ENCODE measurements at regions not wholly inside any gene's neighbourhood (a gene's known extent, or its start where the extent isn't known, plus 50 kb on each side); places are given as distances from the start of the nearest gene placed in this dataset.

DNA sequence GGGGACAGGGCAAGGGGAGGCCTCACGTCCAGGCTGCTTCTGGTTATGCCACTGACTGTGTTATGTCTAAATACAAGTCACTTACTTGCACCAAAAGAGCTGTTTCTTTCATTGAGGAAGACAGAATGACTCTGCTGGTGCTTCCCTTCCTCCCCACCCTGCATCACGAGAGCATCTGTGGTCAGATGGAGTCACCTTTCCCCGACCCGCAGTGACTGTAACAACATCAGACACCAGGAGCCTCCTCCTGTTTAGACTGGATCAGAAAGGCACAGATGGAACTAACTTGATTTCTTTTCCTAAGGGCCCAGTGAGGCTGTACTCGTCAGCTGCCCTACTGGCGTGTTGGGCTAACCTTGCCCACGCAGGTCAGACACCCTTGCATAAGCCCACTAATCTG is 90.3 kb upstream of the ZNF536 start:
- TF ChIP-seq, protein P1, sequence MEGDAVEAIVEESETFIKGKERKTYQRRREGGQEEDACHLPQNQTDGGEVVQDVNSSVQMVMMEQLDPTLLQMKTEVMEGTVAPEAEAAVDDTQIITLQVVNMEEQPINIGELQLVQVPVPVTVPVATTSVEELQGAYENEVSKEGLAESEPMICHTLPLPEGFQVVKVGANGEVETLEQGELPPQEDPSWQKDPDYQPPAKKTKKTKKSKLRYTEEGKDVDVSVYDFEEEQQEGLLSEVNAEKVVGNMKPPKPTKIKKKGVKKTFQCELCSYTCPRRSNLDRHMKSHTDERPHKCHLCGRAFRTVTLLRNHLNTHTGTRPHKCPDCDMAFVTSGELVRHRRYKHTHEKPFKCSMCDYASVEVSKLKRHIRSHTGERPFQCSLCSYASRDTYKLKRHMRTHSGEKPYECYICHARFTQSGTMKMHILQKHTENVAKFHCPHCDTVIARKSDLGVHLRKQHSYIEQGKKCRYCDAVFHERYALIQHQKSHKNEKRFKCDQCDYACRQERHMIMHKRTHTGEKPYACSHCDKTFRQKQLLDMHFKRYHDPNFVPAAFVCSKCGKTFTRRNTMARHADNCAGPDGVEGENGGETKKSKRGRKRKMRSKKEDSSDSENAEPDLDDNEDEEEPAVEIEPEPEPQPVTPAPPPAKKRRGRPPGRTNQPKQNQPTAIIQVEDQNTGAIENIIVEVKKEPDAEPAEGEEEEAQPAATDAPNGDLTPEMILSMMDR (IDR thresholded peaks at IDR 0.05) = no peak

DNA sequence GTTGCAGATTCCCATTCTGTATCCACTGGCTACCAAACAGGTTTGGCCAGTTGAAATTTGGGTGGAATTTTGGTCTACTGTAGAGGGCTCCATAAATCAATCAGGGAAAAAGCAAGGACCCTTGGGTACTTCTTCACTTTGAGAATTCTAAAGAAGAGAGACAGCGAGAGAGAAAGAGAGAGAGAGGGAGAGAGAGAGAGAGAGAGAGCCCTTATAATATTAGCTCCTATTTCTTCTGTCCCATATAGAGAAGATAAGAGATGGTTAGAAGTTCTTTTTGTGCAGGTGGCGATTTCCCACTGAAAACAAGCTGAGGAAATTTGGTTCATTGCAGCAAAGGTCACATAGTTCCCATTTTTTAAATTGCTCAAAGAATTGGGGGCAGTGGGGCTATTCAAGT is 88.6 kb upstream of the ZNF536 start:
- TF ChIP-seq, protein P1 (IDR thresholded peaks at IDR 0.05) = no peak

DNA sequence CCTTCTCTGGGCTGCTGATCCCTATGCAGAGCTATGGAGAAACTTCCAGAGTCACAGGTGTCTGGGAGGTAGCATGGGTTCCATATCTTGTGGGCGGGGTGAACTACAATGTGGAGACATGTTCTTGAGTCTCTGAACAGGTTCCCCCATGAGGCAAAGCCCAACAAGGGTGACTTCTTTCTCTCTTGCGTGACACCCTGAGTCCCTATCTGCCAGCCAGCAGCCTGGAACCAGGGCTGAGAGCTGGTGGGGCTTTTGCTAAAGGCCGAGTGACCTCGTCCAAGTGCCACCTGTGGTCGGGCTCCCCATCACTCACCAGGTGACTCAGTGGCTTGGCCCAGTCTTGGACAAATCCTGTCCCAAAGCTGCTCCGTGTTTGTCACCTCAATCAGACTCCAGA is 88.0 kb upstream of the ZNF536 start:
- TF ChIP-seq, protein P1 (IDR thresholded peaks at IDR 0.05) = no peak

DNA sequence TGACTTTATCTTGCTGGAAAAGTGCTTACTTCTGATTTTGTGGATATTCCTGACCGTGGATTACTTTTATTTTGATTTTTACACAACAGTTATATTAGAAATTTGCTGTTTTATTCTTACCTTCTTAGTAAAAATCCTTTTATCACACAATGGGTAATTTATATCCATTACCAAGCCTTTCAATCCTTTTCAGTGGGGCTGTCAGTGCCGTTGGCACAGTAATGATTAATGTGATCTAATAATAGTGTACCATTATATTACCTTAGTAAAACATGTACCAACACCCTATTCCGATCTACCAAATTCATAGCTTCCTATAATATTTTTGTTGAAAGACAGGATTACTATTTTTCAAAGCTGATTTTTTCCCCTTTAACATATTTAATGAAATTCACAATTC is 87.3 kb upstream of the ZNF536 start:
- TF ChIP-seq, protein P1 (IDR thresholded peaks at IDR 0.05) = no peak

DNA sequence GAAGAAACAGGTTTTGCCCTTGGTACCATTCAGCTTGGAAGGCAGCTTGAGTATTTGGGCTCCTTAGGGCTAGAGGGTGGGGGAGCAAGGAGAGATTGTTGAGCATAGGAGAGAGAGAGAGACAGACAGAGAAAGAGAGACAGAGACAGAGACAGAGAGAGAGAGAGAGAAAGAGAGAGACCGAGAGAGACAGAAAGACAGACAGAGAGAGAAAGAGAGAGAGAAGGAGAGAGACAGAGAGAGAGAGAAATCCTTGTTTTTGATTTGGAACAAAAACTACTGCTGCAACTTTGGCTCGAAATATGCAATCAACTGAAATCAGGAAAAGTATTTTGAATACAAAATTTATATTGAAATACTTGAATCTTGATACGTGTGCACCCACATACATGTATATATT is 85.8 kb upstream of the ZNF536 start:
- TF ChIP-seq, protein P1 (IDR thresholded peaks at IDR 0.05) = no peak

DNA sequence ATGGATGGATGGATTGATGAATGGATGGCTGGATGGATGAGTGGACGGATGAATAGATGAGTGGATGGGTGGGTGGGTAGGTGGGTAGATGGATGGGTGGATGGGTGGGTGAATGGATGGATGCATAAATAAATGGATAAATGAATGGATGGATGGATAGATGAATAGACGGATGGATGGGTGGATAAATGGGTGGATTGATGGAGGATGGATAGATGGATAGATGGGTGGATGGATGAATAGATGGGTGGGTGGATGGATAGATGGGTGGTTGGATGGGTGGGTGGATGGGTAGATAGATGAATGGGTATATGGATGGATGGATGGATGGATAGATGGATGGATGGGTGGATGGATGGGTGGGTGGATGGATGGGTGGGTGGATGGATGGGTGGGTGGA is 84.9 kb upstream of the ZNF536 start:
- TF ChIP-seq, protein P1 (IDR thresholded peaks at IDR 0.05) = no peak

DNA sequence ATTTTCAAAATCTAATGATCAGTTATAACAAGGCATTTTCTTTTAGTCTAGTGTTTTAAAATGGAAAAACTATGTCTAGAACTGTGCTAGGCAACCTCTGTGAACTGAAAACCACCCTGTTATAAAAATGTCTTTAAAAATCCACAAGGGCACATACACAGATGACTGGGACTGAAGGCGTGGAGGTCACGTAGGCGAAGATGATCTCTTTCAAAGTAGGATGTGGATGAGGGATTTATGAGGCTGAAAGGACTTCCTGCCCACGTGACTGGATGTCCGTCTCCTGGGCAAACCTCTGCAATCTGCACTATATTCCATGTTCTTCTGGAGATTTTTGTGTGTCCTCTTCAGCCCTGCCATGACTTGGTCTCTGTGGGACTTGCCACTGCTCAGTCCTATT is 84.2 kb upstream of the ZNF536 start:
- TF ChIP-seq, protein P1 (IDR thresholded peaks at IDR 0.05) = no peak

DNA sequence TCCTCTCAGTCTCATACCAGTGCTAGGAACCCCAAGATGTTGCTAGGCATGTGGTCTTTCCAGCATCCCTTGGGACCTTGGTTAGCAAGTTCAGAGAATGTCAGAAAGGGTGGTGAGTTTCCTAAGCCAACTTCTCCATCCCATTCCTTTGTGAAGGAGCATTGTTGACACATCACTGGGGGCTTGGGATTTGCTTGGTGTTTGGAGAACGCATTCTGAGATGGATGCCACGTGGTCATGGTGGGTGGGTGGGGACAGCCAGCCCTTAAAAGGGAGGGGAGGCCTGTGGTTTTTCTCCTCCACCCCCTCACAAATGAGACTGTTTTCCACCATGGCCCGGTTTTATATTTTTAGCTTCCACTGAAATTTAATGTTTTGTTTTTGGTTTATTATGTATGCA is 83.3 kb upstream of the ZNF536 start:
- TF ChIP-seq, protein P1 (IDR thresholded peaks at IDR 0.05) = no peak
